HL-60 (cell line): ENCODE measurements at regions not wholly inside any gene's neighbourhood (a gene's known extent, or its start where the extent isn't known, plus 50 kb on each side); places are given as distances from the start of the nearest gene placed in this dataset.

ENCODE experiments used
- DNase-seq, 2 experiments: peaks; one replicate each; pipeline ENCODE4 v3.0.0-alpha.2; 2010 to 2020; ENCODE audit warnings: low read depth in 1 of 2, low spot score in 1 of 2
- H3K27ac ChIP-seq: fragments of 250-450 bp; sonication (Bioruptor Pico); replicated peaks from 2 replicates; pipeline ENCODE4 v1.5.1; 2020; ENCODE audit warnings: mild to moderate bottlenecking, moderate library complexity
- H3K27me3 ChIP-seq: fragments of 250-450 bp; sonication (Bioruptor Pico); 2 replicates; pipeline ENCODE4 v1.5.1; 2021; ENCODE audit warnings: mild to moderate bottlenecking, moderate library complexity; ENCODE audit not compliant: insufficient read depth, poor library complexity, severe bottlenecking
- H3K4me3 ChIP-seq: replicated peaks from 2 replicates; pipeline ENCODE4 v1.5.1; 2011; ENCODE audit warnings: mild to moderate bottlenecking, control low read depth, low read length; ENCODE audit not compliant: insufficient read depth
- CTCF ChIP-seq: IDR thresholded peaks from one replicate; pipeline ENCODE4 v1.5.1; 2011; ENCODE audit warnings: low read length, control low read depth, inconsistent platforms; ENCODE audit not compliant: insufficient read depth
- GABPA ChIP-seq: IDR thresholded peaks from 2 replicates; pipeline ENCODE4 v1.6.1; 2012; ENCODE audit warnings: low read depth
- POLR2AphosphoS5 ChIP-seq: IDR thresholded peaks from 2 replicates; pipeline ENCODE4 v1.6.1; 2012; ENCODE audit warnings: low read depth
- SPI1 ChIP-seq: IDR thresholded peaks from 2 replicates; pipeline ENCODE4 v1.6.1; 2012; ENCODE audit warnings: low read depth, mild to moderate bottlenecking, borderline replicate concordance
- TF ChIP-seq, protein P1 (sequence below): IDR thresholded peaks from 2 replicates; pipeline ENCODE4 v1.6.1; 2012; ENCODE audit warnings: low read depth; ENCODE audit not compliant: insufficient replicate concordance

DNA sequence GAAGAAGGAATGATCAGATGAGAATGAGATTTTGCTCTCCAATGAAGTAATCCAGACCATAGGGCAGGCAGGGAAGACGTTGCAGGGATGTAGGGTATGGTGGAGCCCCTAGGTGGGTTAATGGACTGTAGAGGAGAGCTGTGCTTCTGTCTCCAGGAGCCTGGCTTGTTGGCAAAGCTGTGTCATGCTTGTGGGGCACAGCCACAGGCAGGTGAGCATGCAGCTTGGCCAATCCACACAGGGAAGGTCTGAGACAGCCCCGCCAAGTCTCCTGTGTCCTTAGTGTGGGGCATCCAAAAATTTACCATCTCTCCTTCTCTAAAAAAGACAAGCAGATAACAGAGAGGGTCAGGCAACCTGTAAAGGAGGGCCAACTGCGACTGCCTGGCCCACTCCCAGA lies 71.4 kb upstream of the FLT1 start:
- Histone ChIP-seq H3K4me3 (no peak overlapping the region), H3K27me3 (no peaks in the 10 kb centered on the region), H3K27ac (no peak overlapping the region)
- TF ChIP-seq CTCF, result no peak
- TF ChIP-seq, protein P1, sequence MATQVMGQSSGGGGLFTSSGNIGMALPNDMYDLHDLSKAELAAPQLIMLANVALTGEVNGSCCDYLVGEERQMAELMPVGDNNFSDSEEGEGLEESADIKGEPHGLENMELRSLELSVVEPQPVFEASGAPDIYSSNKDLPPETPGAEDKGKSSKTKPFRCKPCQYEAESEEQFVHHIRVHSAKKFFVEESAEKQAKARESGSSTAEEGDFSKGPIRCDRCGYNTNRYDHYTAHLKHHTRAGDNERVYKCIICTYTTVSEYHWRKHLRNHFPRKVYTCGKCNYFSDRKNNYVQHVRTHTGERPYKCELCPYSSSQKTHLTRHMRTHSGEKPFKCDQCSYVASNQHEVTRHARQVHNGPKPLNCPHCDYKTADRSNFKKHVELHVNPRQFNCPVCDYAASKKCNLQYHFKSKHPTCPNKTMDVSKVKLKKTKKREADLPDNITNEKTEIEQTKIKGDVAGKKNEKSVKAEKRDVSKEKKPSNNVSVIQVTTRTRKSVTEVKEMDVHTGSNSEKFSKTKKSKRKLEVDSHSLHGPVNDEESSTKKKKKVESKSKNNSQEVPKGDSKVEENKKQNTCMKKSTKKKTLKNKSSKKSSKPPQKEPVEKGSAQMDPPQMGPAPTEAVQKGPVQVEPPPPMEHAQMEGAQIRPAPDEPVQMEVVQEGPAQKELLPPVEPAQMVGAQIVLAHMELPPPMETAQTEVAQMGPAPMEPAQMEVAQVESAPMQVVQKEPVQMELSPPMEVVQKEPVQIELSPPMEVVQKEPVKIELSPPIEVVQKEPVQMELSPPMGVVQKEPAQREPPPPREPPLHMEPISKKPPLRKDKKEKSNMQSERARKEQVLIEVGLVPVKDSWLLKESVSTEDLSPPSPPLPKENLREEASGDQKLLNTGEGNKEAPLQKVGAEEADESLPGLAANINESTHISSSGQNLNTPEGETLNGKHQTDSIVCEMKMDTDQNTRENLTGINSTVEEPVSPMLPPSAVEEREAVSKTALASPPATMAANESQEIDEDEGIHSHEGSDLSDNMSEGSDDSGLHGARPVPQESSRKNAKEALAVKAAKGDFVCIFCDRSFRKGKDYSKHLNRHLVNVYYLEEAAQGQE, result no peak
- TF ChIP-seq SPI1, result no peak
- no peak for TF ChIP-seq GABPA
- no peak for TF ChIP-seq POLR2AphosphoS5
- DNase-seq, result no peak

DNA sequence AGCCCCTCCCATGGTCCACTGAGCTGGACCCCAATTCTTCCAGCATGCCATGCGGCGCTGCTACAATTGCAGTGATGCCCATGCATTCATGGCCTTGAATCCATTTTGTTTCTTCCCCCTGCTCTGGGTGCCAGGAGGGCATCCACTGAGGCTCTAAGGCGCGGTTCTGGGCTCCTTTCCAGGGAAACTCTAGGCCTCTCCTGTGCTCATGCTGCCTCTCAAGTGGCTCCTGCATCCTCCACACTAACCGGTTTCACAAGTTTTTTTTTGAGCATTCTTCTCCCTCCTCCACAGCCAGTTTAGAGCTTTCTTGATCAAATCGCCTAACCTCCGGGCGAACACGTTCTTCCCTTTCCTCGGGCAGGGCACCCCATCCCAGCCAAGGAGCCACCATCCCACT lies 69.1 kb upstream of the FLT1 start:
- Histone ChIP-seq H3K4me3 (no peak overlapping the region), H3K27ac (no peak overlapping the region), H3K27me3 (peaks cover 4% of the 10 kb centered on the region)
- TF ChIP-seq GABPA, result no peak
- no peak for TF ChIP-seq SPI1
- no peak for TF ChIP-seq POLR2AphosphoS5
- TF ChIP-seq CTCF, result no peak
- TF ChIP-seq, protein P1, result no peak
- no peak for DNase-seq

DNA sequence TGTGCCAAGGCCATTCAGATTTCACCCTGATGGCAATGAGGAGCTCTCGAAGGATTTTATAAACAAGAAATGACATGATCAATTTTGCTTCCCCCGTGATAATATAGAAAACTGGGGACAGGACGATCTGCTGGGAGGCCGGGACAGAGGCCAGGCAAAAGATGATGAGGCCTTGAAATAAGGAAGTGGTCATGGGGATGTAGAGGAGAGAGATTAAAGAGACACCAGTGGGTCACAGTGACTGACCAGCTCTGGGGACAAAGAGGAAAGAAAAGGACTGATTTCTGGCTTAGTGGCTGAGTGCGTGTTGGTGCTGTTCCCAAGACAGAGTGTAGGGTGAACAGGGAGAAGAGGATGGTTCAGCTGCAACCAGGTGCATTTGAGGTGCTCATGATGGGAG lies 68.7 kb upstream of the FLT1 start:
- no peak overlapping the region for H3K27ac ChIP-seq
- no peak for DNase-seq

More for the DNA sequence above, 68.7 kb upstream of the FLT1 start:
- Histone ChIP-seq H3K4me3 (no peak overlapping the region), H3K27me3 (peaks cover 4% of the 10 kb centered on the region)
- TF ChIP-seq, protein P1, result no peak
- TF ChIP-seq SPI1 (peak; percentile 60; the same call in 1 of the 2 replicates), CTCF (no peak), POLR2AphosphoS5 (no peak), GABPA (no peak)
